ENCODE measurements at regions not wholly inside any gene's neighbourhood (a gene's known extent, or its start where the extent isn't known, plus 50 kb on each side); places are given as distances from the start of the nearest gene placed in this dataset.
"Not testable (repeated sequence)": the region's sequence is repeated elsewhere in the genome, so short reads cannot be mapped to it uniquely, and the experiment has no call there.

DNA sequence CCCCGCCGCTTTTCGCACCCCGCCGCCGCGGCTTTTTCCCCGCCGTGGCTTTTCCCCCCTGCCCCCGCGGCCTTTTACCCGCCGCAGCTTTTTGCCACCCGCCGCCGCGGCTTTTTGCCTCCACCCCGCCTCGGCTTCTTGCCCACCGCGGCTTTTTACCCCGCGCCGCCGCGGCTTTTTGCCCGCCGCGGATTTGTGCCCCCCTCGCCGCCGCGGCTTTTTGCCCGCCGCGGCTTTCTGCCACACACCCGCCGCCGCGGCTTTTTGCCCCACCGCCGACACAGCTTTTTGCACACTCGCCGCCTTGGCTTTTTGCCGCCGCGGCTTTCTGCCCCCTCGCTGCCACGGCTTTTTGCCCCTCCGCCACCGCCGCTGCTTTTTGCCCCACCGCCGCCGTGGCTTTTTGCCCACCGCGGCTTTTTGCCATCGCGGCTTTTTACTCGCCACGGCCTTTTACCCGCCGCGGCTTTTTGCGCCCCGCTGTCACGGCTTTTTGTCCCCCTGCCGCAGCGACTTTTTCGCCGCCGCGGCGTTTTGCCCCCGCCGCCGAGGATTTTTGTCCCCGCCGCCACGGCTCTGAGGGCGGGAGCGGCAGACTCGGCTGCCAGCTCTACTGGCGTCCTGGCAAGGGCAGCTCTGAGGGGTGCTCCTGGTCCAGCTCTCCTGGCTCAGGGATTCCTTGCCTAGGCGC, 473.6 kb downstream of the FAM72C start:
- H3K9me3 ChIP-seq (ENCODE audit: control insufficient read depth in 2 of 2, low read length in 2 of 2); H3K27ac ChIP-seq (ENCODE audit: low read length); H3K4me1 ChIP-seq (ENCODE audit: control insufficient read depth, insufficient read depth, low read length); H3K9ac ChIP-seq (ENCODE audit: low read length in 2 of 2); H3K36me3 ChIP-seq (ENCODE audit: control insufficient read depth in 2 of 2, insufficient read depth in 2 of 2, low read length in 2 of 2); H3K27me3 ChIP-seq (ENCODE audit: control insufficient read depth in 1 of 2, insufficient read depth in 2 of 2, low read length in 2 of 2): not testable (repeated sequence)
- peak overlapping the region in 1 of 2 donors; percentile 35 for H3K4me3 ChIP-seq (ENCODE audit: low read length in 2 of 2)

DNA sequence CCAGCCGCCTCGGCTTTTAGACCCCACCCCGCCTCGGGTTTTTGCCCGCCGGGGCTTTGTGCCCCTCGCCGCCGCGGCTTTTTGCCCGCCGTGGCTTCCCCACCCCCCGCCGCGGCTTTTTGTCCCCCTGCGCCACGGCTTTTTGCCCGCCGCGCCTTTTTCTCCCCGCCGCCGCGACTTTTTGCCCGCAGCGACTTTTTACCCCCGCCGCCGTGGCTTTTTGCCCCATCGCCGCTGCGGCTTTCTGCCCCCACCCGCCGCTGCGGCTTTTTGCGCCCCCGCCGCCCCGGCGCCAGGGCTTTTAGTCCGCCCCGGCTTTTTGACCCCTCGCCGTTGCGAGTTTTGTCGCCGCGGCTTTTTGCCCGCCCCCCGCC, 474.4 kb downstream of the FAM72C start:
- H3K36me3 ChIP-seq (ENCODE audit: control insufficient read depth in 2 of 2, insufficient read depth in 2 of 2, low read length in 2 of 2) = no peaks in the 10 kb centered on the region
- peaks cover 3% of the 10 kb centered on the region for H3K4me1 ChIP-seq (ENCODE audit: control insufficient read depth, insufficient read depth, low read length)
- H3K4me3 ChIP-seq (ENCODE audit: low read length in 2 of 2) = no peak overlapping the region
- H3K27me3 ChIP-seq (ENCODE audit: control insufficient read depth in 1 of 2, insufficient read depth in 2 of 2, low read length in 2 of 2) = no peaks in the 10 kb centered on the region
- H3K9ac ChIP-seq (ENCODE audit: low read length in 2 of 2) = no peak overlapping the region
- H3K27ac ChIP-seq (ENCODE audit: low read length) = no peak overlapping the region
- H3K9me3 ChIP-seq (ENCODE audit: control insufficient read depth in 2 of 2, low read length in 2 of 2) = no peaks in the 10 kb centered on the region

- H3K4me3 ChIP-seq (ENCODE audit: low read length in 2 of 2); H3K27me3 ChIP-seq (ENCODE audit: control insufficient read depth in 1 of 2, insufficient read depth in 2 of 2, low read length in 2 of 2); H3K36me3 ChIP-seq (ENCODE audit: control insufficient read depth in 2 of 2, insufficient read depth in 2 of 2, low read length in 2 of 2); H3K27ac ChIP-seq (ENCODE audit: low read length); H3K4me1 ChIP-seq (ENCODE audit: control insufficient read depth, insufficient read depth, low read length); H3K9ac ChIP-seq (ENCODE audit: low read length in 2 of 2); H3K9me3 ChIP-seq (ENCODE audit: control insufficient read depth in 2 of 2, low read length in 2 of 2): not testable (repeated sequence)
Measured at GRCh38 chr1:143496526-143497373, 475.0 kb downstream of the FAM72C start.

Measured in stomach smooth muscle (tissue), 2 donors.